DOHH2 (cell line): ENCODE measurements at regions not wholly inside any gene's neighbourhood (a gene's known extent, or its start where the extent isn't known, plus 50 kb on each side); places are given as distances from the start of the nearest gene placed in this dataset.

Experiments used
- EZH2phosphoT487 ChIP-seq: fragments of 200-600 bp; sonication (generic); IDR thresholded peaks from 2 replicates; pipeline ENCODE4 v1.6.1; 2017; ENCODE audit warnings: borderline replicate concordance, mild to moderate bottlenecking, antibody characterized with exemption, low read length, moderate library complexity, mixed read lengths
- TF ChIP-seq, protein P1 (sequence below): fragments of 200-600 bp; sonication (generic); IDR thresholded peaks from one replicate; pipeline ENCODE4 v1.5.1; 2014; ENCODE audit warnings: antibody characterized with exemption, mild to moderate bottlenecking, low read depth, low read length; ENCODE audit not compliant: poor library complexity, severe bottlenecking

DNA sequence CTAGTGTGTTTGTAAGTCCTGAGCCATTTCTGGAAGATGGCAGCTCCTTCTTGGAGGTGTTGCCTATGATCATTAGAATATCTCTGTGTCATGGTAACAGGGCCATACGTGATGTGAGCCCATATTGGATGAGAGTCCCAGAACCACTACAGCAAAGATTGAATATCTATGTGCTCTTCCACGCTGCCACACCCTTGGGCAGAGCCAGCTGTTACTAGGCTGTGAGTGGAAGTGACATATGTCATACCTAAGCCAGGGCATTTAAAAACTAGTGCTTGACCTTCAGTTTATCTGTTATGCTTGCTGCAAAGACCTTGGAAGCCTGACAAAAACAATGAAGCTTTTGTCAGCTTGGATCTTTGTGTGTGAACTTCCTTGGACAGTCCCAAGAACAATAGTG lies 495.1 kb upstream of the CCDC196 start:
- TF ChIP-seq, protein P1, sequence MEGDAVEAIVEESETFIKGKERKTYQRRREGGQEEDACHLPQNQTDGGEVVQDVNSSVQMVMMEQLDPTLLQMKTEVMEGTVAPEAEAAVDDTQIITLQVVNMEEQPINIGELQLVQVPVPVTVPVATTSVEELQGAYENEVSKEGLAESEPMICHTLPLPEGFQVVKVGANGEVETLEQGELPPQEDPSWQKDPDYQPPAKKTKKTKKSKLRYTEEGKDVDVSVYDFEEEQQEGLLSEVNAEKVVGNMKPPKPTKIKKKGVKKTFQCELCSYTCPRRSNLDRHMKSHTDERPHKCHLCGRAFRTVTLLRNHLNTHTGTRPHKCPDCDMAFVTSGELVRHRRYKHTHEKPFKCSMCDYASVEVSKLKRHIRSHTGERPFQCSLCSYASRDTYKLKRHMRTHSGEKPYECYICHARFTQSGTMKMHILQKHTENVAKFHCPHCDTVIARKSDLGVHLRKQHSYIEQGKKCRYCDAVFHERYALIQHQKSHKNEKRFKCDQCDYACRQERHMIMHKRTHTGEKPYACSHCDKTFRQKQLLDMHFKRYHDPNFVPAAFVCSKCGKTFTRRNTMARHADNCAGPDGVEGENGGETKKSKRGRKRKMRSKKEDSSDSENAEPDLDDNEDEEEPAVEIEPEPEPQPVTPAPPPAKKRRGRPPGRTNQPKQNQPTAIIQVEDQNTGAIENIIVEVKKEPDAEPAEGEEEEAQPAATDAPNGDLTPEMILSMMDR, result no peak
- no peak for TF ChIP-seq EZH2phosphoT487
